A204.1 (cell line): ENCODE measurements at regions not wholly inside any gene's neighbourhood (a gene's known extent, or its start where the extent isn't known, plus 50 kb on each side); places are given as distances from the start of the nearest gene placed in this dataset.

Experiments used
- FAIRE-seq: peaks from 2 replicates; lab custom pipeline; 2012; peaks lifted over from hg19 to GRCh38; lab: Jason Lieb, UNC

DNA sequence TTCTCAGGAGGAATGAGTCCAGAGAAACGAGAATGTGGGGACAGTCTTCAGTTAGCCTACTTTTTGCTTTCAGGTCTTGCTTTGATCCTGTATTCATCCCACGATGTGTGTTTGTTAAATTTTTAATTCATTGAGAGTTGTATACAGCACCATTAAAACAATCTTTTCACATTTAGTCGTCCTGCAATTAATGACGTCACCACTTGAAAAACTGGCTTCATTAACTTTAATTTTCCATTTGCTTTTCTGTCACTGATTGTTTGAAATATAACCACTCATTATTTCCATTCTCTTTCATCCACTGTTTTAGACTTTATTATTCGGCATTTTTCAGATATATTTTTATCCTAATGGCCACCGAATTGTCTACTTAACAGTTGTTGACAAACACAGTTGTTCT, 146.9 kb downstream of the TFEC start:
- FAIRE-seq: peak; percentile 14

DNA sequence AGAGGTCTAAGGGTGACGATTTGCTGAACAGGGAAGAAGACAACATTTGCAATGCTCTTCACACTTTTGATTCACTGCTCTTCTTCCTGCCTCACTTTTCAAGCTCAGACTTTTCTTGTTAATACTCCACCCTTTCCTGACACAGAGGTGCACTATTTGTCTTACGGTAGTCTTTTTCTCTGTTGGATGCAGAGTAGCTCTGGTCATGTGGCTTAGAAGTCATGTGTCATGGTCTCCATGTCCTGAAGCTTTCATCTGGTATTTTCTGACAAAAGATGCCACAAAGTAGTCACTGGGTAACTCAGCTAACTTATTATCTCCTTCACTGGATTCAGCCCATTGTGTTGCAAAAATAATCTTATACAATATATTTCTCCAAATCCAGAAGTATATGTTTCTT, 149.1 kb downstream of the TFEC start:
- no peak for FAIRE-seq

DNA sequence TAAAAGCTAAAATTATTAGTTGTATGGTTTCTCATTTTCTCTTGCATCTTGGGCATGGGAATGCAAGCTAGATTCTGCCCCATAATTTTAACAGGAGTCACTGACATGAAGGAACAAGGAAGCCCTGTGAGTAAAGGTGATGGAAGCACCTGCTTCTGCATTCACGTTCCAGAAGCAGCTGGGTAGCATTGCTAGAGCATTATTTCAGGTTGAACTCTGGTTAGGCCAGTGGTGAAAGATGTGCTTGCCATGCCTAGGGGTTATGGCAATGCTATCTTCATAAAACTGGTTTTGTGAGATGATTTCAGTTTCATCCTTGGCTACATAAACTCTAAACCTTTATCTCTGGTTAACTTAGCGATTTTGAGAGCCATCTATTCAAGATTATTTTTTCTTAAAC, 151.4 kb downstream of the TFEC start:
- FAIRE-seq: no peak

- no peak for FAIRE-seq
These were observed 160.8 kb downstream of the TFEC start for GRCh38 chr7:115869801-115870200.

- FAIRE-seq: no peak
These were observed 161.4 kb downstream of the TFEC start for GRCh38 chr7:115869190-115869589.

DNA sequence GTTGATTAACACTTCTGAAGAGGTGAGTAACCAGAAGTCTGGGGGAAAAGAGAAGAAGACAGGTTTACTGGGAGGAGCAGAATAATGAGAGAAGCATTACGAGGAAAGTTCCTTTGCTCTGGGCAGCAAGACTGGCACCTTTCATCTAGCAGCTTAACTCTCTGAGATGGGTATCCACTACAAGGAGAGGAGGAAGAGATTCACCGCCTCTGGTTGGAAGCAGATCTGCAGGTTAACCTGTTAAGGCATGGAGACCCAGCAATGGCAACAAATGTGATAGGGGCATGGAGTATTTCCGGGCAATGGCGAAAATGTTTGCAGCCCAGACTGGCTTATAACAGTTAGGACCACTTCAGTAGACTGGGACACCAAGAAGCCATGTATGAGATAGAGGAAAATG, 162.2 kb downstream of the TFEC start:
- FAIRE-seq: no peak

GRCh38 chr7:115864082-115864481, 166.5 kb downstream of the TFEC start:
- no peak for FAIRE-seq

- FAIRE-seq: peak; percentile 99
These were observed 179.3 kb downstream of the TFEC start for GRCh38 chr7:115851291-115851690.

DNA sequence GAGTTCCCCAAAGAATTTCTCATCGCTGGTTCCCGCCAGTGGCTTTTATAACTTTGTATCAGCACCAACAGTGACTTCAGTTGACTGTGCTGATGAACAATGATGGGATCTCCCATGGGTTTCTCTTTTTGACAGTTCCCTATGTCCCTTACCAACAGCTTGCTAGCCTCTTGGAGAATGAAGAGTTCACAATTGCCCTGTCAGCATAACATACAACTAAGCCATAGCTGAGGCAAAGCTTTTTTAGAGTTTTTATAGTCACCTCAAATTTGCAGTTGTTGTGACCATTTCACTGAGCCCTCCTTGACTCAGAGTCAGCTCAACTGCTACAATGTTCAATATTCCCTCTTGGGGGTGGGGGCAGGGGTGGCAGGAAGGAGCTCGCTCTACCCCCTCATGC, 179.8 kb downstream of the TFEC start:
- no peak for FAIRE-seq

DNA sequence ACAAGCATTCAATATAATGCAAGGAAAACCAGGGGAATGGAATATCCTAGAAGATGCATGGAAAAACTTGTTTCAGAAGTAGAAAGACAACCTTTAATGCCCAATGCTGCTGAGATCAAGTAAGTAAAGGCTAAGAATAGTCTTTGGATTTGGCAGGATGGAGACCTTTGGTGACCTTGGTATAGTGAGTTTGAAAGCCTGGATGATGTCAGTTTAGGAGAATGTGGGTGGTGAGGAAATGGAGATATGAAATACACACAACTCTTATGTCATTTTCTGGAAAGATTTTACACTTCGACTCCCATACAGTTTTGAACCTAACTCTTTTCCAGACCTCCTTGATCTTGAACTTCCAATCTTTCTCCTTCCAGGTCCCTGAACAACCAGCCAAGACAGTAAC, 185.7 kb downstream of the TFEC start:
- FAIRE-seq: no peak

DNA sequence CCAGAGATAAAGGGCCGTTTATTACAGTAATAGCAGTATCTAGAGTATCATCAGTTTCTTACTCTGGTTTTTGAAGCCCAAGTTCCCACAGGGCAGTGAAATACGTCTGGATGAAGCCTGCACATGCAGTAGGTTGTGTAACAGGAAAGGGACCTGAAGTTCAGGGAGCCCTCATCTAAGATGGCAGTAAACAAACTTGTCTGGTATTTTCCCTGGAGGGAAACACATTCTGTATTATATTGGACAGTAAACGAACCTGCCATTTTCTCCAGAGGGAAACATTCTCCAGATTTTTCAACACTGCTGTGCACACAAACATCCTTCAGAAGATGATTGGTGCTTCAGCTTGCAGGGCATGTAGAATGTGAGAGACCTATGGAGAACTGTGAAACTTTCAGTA, 189.9 kb downstream of the TFEC start:
- no peak for FAIRE-seq

DNA sequence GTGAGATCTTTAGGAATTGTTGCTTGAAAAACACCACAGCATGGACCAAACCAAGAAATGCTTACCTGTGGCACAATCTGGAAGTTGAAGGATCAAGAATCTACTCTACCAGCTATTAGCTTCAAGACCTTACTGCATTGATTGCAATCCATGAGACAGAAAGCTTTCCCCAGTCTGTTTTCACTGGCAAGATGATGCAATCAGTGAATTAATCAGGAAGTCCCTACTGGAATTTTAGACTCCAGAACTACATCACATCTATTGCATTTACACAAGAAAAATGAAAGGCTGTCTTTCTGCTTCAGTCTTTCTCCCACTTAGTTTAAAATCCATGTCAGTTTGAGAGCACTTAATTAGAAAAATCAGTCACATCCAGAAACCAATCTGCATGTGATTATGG, 191.7 kb downstream of the TFEC start:
- no peak for FAIRE-seq

DNA sequence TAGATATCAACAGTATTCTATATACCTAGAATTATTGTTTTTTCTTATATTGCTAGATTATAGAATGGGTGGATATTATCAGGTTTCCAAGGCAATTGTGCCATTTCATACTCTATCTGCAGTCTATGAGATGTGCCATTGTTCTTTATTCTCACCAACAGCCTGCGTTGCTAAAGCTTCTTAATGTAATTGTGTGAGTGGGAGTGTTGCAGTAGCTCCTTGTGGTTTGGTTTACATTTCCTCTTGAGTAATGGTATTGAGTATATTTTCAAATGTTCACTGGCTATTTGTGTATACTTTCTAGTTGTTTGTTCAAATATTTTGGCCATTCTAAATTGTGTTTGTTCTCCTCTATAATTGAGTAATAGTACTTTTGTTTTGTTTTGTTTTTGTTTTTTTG, 199.2 kb downstream of the TFEC start:
- no peak for FAIRE-seq

DNA sequence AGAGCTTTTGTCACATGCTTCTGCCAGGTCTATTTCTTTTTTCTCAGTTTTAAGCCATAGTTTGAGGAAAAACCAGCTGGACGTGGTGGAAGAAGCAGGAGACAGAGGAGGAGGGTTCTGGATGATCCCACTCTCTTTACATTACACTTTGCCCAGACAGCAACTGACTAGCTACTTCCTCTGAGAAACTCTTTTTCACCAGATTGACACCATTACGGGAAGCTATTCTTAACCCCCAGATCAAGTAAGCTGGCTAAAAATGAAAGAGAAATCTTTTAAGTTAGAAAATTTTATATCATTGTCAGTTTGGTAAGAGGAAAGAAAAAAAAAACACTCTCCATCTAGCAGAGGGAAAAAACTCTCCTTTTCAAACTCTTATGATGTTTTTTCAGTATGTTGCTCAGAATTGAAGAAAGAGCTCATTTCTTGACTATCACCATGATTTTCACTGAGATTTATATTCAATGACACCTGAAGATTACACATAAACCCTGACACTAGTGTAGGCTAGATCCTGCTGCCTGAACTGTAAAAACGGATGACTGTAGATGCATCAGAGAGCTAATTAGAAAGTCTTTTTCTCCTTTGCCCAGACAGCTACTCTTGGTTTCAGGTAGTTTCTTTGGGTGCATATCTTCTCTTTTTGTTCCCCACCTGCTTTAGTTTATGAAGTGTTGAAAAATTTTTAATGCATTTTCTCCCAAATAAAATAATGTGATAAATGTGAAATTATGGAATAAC, 203.1 kb downstream of the TFEC start:
- FAIRE-seq: no peak

DNA sequence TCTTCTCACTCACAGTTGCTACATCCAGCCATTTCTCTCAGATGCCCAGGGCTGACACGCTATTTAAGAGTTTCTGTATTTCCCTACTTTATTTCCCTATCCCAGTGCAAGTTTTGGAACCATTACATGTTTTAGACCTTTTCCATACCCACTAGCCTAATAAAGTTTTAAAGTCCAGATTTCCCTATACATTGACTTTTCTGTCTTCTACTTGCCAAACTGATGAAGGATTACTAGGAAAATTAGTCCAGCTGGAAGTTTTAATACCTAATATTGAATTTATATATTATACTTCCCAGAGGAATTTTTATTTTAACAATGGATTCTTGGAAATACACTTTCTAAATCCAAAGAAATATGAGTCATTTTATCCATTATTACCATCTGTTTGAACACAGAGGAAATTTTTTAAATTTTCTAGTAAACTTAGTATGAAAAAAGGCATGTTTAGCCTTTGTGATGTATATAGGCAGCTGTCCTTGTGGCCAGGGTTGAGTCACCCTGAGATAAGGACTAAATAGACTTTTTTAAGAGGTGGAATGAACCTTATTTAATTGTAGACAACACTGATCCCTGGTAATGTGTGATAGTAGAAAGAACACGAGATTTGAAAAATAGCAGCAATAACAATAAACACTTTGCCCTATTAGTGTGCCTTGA, 205.0 kb downstream of the TFEC start:
- no peak for FAIRE-seq

GRCh38 chr7:115822801-115823200, 207.8 kb downstream of the TFEC start:
- no peak for FAIRE-seq

DNA sequence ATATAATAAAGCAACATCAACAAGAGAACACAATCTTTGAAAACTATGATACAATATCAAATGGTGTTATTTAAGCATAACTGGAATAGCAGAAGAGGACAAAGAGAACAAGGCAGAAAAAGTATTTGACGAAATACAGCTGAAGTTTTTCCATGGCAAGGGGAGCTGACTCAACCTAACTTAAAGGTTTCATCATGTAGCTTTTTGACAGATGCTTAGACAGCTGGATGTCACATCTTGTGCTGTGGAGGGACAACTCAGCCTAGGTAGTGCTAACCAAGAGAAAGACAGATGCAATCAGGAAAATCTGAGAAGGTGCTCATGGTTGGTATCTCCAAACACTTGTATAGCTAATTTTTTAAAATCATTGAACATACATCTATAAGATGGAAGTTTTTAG, 208.2 kb downstream of the TFEC start:
- no peak for FAIRE-seq

DNA sequence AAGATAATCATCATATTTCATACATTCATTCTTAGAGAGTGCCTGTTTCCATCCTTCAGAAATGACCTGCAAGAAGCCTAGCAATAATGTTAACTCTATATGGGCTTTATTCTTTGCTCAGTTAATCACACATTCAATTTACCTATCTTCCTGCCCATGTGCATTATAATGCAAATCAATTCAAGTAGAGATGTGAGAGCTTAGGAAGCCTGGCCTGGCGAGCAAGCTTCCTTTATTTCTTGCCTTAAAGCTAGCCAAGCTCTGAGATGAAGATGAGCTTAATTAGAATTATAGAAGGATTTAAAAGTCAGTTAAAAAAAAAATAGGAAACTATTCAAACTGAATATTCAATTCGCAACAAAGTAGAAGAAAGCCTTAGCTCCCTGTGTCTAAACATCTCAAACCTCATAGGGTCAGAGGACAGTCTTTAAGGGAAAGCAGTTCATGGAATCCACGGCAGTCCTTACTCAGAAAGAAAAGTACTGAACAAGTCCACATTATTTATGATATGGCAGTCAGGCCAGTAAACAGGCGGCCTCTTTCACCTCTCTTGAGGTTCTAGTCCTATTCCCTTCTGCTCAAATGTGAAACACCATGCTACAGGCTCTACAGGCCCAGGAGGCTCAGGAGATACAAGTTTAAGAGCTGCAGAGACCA, 214.1 kb downstream of the TFEC start:
- FAIRE-seq: no peak

- no peak for FAIRE-seq
These were observed 217.8 kb downstream of the TFEC start for GRCh38 chr7:115812794-115813193.

GRCh38 chr7:115805458-115805857, 225.1 kb downstream of the TFEC start:
- no peak for FAIRE-seq

DNA sequence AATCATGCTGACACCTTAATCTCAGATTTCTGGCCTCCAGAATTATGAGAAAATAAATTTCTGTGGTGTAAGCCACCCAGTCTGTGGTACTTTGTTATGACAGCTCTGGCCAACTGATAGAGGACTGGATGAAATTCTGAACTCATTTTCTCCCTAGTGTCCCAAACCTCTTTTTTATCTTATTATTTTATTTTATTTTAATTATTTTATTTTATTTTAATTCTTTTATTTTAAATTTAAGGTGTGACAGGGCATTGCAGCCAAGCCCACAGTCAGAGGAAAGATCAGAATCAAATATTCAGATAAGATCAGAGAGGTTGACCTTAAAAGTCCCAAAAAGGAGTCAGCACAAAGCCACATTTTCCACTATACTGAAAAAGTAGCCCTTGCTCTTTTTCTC, 228.1 kb downstream of the TFEC start:
- no peak for FAIRE-seq

DNA sequence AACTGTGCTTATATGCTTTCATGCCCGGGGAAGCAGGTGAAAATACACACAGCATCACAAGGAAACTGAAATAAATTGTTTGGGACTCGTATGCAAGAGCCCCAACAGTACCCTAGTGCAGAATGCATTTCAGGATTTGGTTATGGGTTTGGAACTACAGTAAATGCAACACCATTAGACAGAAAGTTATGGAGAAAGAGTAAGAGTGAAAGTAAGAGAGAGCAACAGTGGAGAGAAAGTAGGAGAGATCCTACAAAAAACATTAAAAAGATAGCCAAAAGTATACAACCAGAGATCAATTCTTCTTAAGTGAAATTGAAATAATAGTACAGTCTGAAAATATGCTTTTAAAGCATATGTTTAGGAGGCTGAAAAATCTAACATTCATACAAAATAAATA, 231.1 kb downstream of the TFEC start:
- FAIRE-seq: no peak

- FAIRE-seq: no peak
These were observed 236.4 kb downstream of the TFEC start for GRCh38 chr7:115793958-115794702.
